Lung microvascular endothelial cell (primary cell): ENCODE measurements at regions not wholly inside any gene's neighbourhood (a gene's known extent, or its start where the extent isn't known, plus 50 kb on each side); places are given as distances from the start of the nearest gene placed in this dataset.

ENCODE experiments used
- DNase-seq, 2 donors: peaks; one replicate each; pipeline versions ENCODE4 v3.0.0 to v3.0.0-alpha.2; 2010; ENCODE audit warnings: low read depth in 2 of 2

DNA sequence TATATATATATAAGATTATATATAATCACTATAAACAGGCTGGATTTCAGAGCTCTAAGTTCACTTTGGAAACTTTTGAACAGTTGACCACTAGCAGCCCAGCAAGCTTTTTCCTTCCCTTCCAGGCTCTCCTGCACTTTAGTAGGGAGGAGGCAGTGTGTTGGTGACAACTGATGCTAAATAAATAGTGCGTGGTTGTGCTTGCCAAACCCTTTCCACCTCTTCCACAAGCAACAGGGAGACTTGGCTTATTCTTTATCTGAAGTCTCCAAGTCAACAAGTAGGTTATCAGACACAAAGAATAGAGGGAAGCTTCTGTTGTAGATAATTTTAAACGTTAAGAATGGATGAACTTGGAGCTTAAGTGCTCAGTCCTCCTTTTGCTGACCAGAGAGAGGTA lies 408.2 kb upstream of the HNRNPA3 start:
- no peak for DNase-seq

DNA sequence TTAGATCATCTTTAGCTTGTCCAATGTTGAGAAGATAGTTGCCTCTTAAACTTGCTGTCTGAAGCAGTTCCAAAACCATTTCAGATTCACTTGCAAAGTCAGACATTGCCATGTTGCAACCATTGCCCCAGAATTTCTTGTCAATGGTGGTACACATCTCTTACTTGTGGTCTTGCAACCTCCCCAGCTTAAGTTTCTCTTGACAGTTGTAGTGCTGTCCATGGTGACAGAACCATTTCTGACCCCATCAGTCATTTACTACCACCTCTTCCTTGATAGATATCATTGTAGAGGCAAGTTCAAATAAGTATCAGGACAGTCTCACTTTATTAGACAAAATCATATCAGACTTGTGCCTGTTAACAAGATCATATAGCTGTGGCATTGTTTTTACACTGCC lies 407.2 kb upstream of the HNRNPA3 start:
- DNase-seq: no peak

DNA sequence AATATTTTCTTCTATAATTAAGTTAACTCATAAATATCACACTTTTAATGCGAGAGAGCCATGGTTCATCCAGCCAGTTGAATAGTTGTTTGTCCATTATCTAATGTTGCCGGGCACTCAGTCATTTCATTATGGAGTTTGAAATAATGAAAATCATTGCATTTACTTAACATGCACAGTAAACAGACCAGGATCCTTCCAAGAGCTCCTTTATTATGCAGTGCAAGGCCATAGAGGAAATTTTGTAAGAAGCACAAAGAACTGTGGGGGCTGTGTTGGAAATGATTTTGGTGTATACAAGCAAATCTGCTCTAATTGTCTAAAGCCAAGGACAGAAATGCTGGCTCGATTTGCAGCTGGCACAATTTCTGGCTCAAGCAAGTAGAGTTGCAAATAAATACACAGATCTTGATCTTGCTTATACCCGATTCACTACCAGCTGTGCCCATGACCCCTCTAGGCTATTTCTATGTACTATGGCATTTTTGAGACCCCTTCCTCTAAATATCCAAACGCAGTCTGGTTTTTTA lies 400.3 kb upstream of the HNRNPA3 start:
- no peak for DNase-seq

DNA sequence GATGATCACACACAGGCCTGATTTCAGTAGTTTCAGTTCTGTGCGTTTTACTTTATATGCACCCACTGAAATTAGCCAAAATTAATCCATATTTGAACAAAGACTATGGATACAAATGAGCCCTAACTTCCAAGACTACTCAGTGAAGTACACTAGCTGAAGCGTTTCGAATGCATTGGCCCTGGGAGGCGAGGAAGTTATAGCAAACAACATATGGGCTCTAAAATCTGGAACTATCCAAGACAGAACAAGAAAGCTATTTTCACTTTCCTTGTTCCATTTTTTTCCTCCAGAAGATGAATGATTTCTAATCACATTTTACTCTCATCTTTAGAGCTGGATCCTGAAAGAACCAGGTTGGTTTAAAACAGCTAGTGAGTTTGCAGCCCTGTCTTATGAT lies 399.4 kb upstream of the HNRNPA3 start:
- DNase-seq: no peak

DNA sequence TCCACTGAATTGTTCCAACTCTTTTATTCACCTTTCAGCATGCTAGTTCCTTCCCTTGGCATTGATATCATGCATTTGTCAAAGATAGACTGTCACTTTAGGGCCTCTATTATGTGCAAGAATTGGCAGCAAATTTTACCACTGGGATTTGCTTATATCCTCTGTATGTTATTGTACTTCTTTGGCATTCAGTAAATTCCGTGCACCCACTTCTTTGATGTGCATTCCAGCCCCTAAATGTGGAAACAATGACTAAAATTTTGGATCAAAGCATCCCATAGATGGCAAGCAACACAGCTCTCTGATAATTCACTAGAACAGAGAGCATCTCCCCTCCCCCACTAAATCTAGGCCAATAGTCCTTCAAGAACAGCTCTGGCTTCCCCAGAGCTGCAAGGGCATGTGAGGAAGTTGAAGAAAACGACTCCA lies 399.0 kb upstream of the HNRNPA3 start:
- peak in 1 of 2 donors; percentile 97 for DNase-seq

DNA sequence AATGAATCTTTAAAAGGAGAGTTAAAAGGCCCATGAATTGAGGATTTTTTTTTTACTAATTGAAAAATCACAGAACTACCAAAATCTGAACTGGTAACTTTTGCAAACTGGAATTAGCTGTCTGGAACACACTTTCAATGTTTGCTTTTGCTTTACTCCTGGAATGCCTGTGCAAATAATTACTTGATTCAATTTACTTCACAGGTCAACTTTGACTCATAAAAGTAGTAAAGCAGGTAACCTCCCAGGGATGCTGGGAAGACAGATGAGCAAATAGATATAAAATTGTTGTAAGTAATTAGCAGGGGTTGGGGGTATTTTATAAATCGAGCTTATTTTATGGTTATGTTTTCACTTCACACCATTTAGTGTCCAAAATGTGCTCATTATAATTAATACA lies 398.3 kb upstream of the HNRNPA3 start:
- DNase-seq: no peak

DNA sequence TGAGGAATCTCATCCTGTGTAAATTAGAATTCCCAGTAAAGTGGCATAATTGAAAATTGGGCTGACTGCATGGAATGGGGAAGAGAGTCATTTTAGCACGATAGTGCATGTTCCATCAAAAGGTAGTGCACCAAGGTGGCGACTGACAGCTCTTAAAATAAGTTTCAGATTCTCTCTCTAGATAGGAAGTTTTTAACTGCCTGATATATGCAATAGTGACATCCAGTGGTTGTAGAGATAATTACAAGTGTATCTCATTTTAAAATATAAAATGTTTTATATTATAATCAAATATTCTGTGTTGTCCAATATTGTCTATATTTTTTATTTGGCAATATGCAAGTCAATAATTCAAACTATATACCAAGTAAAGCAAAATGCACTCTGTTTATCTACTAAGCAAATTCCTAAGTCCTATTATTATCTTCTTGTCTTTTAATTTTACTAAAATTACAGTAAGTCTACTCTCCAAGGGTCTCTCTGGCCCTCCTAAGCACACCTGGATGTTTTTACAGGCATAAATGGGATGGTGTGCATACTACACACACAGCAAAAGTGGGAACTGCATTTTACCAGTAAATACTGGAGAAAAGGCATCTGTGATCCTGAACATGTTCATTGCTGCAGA lies 397.7 kb upstream of the HNRNPA3 start:
- DNase-seq: peak; percentile 27 to 78

DNA sequence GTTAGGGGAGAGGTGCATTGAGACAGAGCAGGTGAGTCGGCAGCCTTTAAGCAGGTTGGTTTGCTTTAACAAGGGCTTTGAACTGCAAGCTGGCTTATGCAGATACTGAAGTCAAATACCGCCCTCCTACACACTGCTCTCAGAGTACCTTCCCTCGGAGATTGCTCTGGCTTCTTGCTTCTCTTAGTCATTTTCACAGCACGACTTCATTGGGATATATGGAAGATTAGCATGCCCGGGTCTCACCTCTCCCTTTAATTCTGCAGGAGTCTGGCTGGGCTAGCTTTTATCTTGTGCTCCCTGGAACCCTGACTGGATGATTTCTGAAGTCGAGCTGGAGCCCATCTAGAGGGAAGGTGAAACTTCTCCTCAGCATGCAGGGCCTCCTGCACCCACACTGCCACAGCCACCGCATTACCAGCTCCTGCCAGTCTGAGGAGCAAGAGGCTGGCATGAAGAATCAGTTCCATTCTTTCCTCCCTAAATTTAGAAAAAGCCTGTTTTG lies 395.5 kb upstream of the HNRNPA3 start:
- DNase-seq: no peak

DNA sequence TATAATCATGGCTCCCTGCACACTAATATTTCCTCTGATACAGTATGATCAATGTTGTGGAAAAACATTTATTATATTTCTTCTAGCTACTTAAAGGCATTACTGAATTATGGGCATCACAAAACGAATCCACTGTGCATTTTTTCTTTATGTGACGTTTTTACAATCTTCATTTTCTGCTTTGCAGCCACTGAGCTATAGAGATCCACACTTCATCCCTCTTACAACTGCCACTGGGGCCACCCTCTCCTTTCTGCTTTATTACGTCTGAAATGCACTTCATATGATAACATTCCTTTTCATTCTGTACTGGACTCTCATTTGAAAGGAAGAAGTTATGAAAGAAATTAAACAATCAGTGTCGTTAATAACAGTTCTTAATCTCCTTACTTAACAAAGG lies 394.5 kb upstream of the HNRNPA3 start:
- DNase-seq: no peak

DNA sequence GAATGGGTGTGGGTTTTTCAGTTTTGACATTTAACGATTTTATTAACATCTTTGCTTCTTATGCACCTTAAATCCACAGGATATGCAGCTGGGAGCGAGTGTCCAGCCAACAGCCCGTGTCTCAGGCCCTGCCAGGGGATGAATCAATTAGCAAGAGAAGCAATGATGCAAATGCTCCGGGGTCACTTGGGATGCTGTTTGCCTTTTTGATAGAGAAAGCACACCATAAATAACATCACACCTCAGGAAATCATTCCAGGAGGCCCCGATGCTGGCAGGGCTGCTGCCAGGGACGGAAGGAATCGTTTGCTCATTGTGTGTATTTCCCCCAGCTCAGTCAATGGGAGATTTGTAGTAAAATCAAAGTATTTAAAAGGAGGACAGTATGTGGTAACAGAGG lies 394.0 kb upstream of the HNRNPA3 start:
- peak in 1 of 2 donors; percentile 84 for DNase-seq

DNA sequence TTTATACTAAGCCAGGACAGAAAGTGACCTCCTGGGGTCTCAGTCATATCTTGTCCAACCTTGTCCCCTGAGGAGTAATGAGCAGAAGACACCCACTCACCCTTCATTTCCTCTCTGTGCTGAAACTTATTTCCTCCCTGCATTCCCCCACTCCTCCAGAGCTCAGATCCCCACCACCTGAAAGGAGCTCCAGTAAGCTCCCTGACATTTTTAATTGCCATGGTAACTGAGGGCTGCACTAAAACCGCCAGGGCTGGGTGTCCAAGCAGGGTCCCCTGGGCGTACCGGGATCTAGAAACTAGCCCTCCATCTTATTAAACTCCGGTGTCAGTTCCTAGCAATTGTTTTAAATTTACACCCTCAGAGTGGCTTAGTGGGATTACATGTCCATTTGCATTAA lies 393.3 kb upstream of the HNRNPA3 start:
- no peak for DNase-seq

DNA sequence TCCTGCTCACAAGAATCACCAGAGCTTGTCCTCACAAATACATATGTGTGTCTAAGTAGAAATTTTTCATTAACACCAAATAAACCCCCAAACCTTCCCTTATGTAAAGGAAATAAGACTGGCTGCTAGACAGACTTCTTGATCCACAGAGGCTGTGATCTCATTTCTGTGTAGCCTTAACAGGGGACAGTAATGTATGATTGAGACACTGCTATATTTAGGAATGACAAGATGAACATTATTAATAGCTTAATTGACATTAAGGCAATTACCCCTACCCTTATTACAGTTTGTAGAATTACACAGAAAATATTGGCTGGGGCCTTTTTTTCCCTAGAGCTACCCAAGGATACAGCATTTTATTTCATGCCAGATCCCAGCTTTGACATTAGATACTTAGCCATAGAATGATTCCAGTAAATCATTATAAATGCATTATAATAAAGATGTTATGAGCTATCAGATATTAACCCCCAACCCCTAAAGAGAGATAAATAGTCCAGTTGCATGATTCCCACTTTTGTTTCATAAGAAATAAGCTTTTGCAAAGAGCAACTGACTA lies 392.1 kb upstream of the HNRNPA3 start:
- DNase-seq: no peak

DNA sequence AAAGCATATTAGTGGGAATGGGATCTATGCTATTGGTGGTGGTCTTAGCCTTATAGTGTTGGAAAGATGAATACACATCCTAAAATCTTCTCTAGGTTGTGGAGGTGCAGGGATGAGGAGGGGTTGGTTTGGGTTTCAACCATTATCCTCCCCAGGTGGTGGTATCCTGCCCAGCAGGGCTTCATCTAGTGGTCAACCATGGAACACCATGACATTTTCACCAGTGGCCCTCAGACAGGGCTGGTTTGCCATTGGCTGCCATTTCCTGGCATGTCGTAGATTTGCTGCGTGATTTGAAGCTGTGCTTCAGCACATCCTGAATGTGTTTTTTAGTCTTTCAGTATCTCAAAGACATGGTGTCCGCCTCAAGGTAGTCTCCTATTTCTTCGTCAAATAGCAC lies 391.2 kb upstream of the HNRNPA3 start:
- no peak for DNase-seq

DNA sequence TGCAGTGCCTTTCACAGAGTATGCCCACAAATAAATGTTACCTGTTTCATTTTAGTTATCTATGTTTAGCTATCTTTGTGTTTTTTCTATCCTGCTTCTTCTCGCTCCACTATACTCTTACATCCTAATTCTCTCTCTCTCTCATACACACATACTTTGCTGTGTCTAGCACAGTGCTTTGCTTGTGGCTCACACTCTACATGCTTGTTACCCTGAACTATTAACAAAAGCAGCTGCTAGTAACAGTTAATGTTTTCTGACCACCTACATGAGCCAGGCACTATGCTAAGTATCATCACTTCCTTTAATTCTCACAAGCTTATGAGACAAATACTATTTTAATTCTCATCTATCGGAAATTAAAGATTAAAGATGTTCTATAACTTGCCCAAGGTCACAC lies 390.5 kb upstream of the HNRNPA3 start:
- no peak for DNase-seq

DNA sequence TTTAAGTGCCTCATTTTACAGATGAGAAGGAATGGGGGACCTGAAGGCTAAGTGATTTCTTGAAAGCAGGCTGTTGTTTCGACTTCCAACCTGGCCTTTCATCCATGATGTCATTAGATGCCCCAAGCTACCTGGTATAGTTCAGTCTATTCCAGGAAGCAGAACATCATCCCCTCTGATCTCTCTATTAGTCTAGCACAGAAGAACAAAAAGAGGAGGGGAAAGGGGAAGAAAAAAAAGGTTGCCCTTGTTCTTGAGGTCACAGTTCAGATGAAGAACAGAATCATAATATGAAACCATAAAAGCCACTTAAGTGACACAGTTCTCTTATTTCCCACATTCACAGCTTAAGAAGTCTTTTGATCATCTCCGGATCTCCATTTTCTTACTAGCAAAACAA lies 386.2 kb upstream of the HNRNPA3 start:
- DNase-seq: no peak

DNA sequence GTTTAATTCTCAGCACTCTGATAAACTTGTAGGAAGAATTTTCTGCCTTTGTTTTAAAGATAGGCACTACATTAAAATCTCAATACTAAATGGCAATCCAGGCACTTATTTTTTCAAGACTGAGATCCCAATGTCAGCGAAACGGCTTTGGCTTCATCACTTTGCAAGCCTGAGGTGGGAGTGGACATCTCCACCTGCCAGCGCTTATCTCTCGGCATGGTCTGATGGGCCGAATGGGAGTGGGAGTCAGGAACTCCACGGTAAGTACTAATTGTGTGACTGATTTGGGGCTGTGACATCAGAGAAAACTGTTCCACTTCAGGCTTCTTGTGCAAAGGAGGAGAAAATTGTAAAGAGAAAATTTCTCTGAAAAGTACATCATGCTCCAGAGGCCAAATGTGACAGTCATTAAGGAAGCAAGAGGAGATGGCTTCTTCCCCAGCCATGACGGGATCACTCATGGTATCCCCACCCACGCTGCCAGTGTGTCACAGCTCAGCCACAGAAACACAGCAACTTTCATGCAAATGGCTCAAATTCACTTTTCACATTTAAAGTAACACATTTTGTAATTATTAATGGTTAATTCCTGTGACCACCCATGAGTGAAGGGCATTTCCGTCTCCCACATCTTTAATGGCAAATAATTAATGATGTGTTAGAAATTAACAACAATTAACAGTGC lies 385.5 kb upstream of the HNRNPA3 start:
- no peak for DNase-seq

DNA sequence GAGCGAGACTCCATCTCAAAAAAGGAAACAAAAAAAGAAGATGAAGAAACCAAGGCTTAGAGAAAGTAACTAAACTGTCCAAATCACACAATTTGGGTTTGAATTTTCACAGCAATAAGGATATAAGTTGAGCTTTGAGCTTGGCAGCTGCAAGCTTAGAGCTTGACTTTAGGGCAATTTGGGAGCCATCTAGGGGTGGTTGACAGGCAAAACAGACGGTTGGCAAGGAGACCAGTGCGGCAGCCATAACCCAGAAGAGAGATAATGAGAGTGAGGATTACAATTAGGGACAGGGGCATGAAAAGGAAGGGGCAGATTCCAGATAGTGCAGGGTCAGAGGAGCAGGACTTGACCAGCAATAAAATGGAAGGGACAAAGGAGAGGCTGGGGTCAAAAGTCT lies 382.2 kb upstream of the HNRNPA3 start:
- peak in 1 of 2 donors; percentile 67 for DNase-seq

DNA sequence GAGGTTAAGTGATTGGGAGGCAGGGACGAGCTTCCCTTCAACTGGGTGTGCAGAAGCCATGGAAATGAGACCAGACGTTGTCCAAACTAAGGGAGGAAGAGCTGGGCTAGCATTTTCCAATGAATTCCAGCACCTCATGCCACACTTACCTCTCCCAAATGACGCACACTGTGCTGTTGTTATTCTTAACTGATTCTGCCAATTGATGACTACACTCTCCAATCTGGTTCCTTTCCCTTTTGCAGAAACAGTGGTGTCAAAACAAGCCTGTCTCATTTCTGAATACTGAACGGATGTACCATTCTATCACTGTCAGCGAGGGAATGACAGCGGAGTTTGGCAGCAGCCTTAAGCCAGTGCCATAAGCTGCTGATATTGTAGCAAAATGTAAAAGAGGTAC lies 380.5 kb upstream of the HNRNPA3 start:
- peak in 1 of 2 donors; percentile 92 for DNase-seq

DNA sequence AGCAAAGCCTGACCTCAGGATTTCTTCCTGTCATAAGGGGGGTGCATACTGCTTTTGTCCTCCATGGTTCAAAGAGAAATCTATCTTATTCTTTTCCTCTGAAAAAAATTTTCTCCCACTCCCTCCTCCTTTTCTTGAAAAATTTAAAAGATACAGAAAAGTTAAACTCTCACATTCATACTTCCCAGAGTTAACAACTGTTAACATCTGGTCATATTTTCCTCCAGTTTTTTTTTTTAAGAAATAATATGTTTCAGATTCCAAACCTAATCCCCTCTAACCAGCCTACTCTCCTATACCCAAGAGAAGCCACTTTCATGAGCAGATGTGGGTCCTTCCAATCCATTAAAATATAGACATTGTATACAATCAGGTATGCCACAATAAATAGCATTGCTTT lies 378.9 kb upstream of the HNRNPA3 start:
- DNase-seq: no peak

DNA sequence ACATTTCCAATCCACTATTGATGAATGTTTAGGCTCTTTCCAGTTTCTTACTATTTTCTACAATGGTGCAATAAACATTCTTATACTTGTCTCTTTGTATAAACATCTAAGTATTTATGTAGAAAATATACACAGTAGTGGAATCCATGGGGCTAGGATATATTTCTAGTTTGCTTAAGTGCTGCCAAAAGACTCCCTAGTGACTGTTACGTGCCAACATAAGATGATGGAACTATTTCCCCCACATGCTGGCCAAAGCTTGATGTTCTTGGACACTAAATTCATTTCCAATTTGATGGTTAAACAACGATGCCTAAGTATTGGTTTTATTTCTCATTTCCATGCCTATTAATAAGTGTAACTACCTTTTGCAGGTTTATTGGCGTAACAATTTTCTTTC lies 378.4 kb upstream of the HNRNPA3 start:
- no peak for DNase-seq

DNA sequence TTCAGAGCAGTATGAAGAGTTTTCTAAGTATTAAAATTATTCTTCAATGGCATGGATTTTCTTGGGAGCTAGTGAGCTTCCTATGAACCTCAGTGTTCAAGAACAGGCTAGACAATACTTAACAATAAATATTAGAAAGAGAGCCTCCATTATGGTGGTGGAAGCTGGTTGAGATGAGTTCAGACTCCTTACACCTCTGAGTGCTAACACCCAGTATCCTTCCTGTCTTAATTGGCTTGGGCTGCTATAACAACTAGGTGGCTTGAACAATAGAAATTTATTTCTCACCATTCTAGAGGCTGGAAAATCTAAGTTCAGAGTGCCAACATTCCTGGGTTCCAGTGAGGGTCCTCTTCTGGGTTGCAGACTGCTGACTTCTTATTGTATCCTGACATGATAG lies 369.4 kb upstream of the HNRNPA3 start:
- DNase-seq: no peak

DNA sequence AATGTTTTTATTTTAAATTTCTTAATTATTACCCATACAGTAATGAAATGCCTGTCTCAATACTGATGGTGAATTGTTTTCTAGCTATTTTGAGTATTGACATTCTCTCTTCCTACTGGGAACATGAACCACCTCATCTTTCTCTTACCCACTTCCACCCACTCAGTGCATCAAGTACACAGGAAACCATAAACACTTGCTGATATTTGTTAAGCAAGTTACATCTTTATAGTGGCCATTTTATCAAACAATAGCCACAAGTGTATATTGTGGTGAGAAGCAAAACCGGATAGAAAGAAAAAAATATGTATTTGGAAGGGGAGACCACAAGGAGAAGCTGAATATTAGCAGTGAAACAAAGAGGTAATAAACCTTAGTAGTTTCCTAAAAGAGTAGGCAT lies 368.1 kb upstream of the HNRNPA3 start:
- DNase-seq: no peak

DNA sequence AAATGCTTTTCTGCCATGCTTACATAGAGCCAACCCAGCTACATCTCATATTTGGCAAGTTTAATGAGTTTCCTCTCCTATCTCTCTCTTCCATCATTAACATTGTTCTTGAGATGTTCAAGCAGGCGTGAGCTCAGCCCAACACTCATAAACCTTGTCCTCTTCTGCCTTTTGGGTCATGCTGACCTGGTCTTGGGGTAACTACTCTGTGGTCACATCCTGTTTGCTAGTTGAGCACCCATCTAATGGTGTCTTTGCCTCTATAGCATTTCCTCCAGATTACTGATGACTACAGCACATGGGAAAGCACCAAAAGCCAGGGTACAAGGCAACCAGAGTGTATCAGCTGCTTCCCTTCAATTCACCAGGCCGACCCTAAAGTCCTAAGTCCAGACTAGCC lies 366.9 kb upstream of the HNRNPA3 start:
- DNase-seq: no peak
